NCI-H460 (cell line): ENCODE measurements at regions not wholly inside any gene's neighbourhood (a gene's known extent, or its start where the extent isn't known, plus 50 kb on each side); places are given as distances from the start of the nearest gene placed in this dataset.
A peak's percentile ranks its signal among the peaks of the same experiment; 100 is the strongest.

Experiments used
- DNase-seq: peaks from one replicate; pipeline ENCODE4 v3.0.0-alpha.2; 2016; ENCODE audit warnings: low read depth; ENCODE audit errors: extremely low read depth

- no peak for DNase-seq
Observed at GRCh38 chr2:65525616-65526231, 93.3 kb upstream of the SPRED2 start.

GRCh38 chr2:65522922-65523321 is 90.5 kb upstream of the SPRED2 start:
- DNase-seq: no peak

GRCh38 chr2:65518751-65519150 is 86.4 kb upstream of the SPRED2 start:
- no peak for DNase-seq

GRCh38 chr2:65514555-65515195 is 82.3 kb upstream of the SPRED2 start:
- no peak for DNase-seq

- DNase-seq: no peak
Observed at GRCh38 chr2:65512783-65513182, 80.4 kb upstream of the SPRED2 start.

- no peak for DNase-seq
Observed at GRCh38 chr2:65511306-65511705, 78.9 kb upstream of the SPRED2 start.

- DNase-seq: no peak
Observed at GRCh38 chr2:65508225-65508624, 75.8 kb upstream of the SPRED2 start.

- DNase-seq: no peak
Observed at GRCh38 chr2:65507102-65508069, 75.0 kb upstream of the SPRED2 start.

GRCh38 chr2:65504814-65505697 is 72.7 kb upstream of the SPRED2 start:
- DNase-seq: no peak

- peak; percentile 20 for DNase-seq
Observed at GRCh38 chr2:65504201-65504600, 71.8 kb upstream of the SPRED2 start.

- DNase-seq: no peak
Observed at GRCh38 chr2:65503746-65504145, 71.3 kb upstream of the SPRED2 start.

- DNase-seq: no peak
Observed at GRCh38 chr2:65501836-65502235, 69.4 kb upstream of the SPRED2 start.

- no peak for DNase-seq
Observed at GRCh38 chr2:65501074-65501473, 68.7 kb upstream of the SPRED2 start.

GRCh38 chr2:65500310-65501040 is 68.1 kb upstream of the SPRED2 start:
- DNase-seq: no peak

GRCh38 chr2:65499216-65499615 is 66.8 kb upstream of the SPRED2 start:
- DNase-seq: no peak

GRCh38 chr2:65498396-65498795 is 66.0 kb upstream of the SPRED2 start:
- no peak for DNase-seq

GRCh38 chr2:65495251-65495877 is 63.0 kb upstream of the SPRED2 start:
- DNase-seq: no peak

- no peak for DNase-seq
Observed at GRCh38 chr2:65494078-65494477, 61.7 kb upstream of the SPRED2 start.

GRCh38 chr2:65491381-65491905 is 59.0 kb upstream of the SPRED2 start:
- DNase-seq: no peak
